Tibial artery (tissue), 4 donors: ENCODE measurements at regions not wholly inside any gene's neighbourhood (a gene's known extent, or its start where the extent isn't known, plus 50 kb on each side); places are given as distances from the start of the nearest gene placed in this dataset.

Experiments used
- DNase-seq, 2 donors: peaks; one replicate each; pipeline ENCODE4 v3.0.0-alpha.2; 2019
- H3K27ac ChIP-seq, 2 donors: fragments of 200-600 bp; sonication (generic) in 1 of 2; 1 replicate in 1 of 2; 2 replicates in 1 of 2; pipeline ENCODE4 v1.5.1; 2018 to 2019; ENCODE audit warnings: mild to moderate bottlenecking in 1 of 2
- H3K27me3 ChIP-seq, 2 donors: fragments of 200-600 bp; sonication (generic) in 1 of 2; one replicate each; pipeline versions ENCODE4 v1.5.1 to v1.6.0; 2016 to 2019
- H3K36me3 ChIP-seq, 3 donors: fragments of 200-600 bp; sonication (generic) in 2 of 3; one replicate each; pipeline ENCODE4 v1.5.1; 2016 to 2019; ENCODE audit warnings: mild to moderate bottlenecking in 2 of 3
- H3K4me1 ChIP-seq, 4 donors: fragments of 200-600 bp; sonication (generic) in 2 of 4; 1 replicate in 3 of 4; 2 replicates in 1 of 4; pipeline ENCODE4 v1.5.1; 2016 to 2019
- H3K4me3 ChIP-seq, 2 donors: fragments of 200-600 bp; sonication (generic) in 1 of 2; 1 replicate in 1 of 2; 2 replicates in 1 of 2; pipeline ENCODE4 v1.5.1; 2018 to 2019; ENCODE audit warnings: mild to moderate bottlenecking in 2 of 2
- H3K9me3 ChIP-seq, 3 donors: fragments of 200-600 bp; sonication (generic) in 1 of 3; one replicate each; pipeline ENCODE4 v1.5.1; 2016 to 2019
- CTCF ChIP-seq, 2 experiments: fragments of 200-600 bp in 1 of 2; fragments of 450-650 bp in 1 of 2; IDR thresholded peaks; one replicate each; pipeline ENCODE4 v1.5.1; 2017 to 2019; ENCODE audit warnings: antibody characterized with exemption in 2 of 2, mild to moderate bottlenecking in 1 of 2, moderate library complexity in 1 of 2
- intact Hi-C: fragments of 100-400 bp; cut with DNase I; formaldehyde crosslinking; loops from one replicate; pipeline ENCODE4 v1.15.0; 2023; ENCODE audit warnings: low total_unique reads

- no peak for DNase-seq
- Histone ChIP-seq H3K27ac (no peak overlapping the region), H3K9me3 (peaks cover 0 to 3% (median 0%) of the 10 kb centered on the region in 3 donors), H3K4me1 (no peaks in the 10 kb centered on the region), H3K36me3 (no peaks in the 10 kb centered on the region), H3K27me3 (no peaks in the 10 kb centered on the region), H3K4me3 (no peak overlapping the region)
- TF ChIP-seq CTCF (IDR thresholded peaks at IDR 0.05) = no peak
- intact Hi-C loops = no loop called here
These were observed 67.7 kb downstream of the AKR1B1 start for GRCh38 chr7:134391223-134391622.

- no peak overlapping the region for H3K4me3 ChIP-seq
- intact Hi-C loops = no loop called here
- no peaks in the 10 kb centered on the region for H3K27me3 ChIP-seq
- H3K4me1 ChIP-seq = no peaks in the 10 kb centered on the region
- H3K27ac ChIP-seq = no peak overlapping the region
- no peak for TF ChIP-seq CTCF (IDR thresholded peaks at IDR 0.05)
- no peak for DNase-seq
- no peaks in the 10 kb centered on the region for H3K36me3 ChIP-seq
- peaks cover 0 to 6% (median 0%) of the 10 kb centered on the region in 3 donors for H3K9me3 ChIP-seq
These were observed 70.4 kb downstream of the AKR1B1 start for GRCh38 chr7:134388336-134389019.

- Histone ChIP-seq H3K36me3 (no peaks in the 10 kb centered on the region), H3K9me3 (no peaks in the 10 kb centered on the region), H3K27me3 (no peaks in the 10 kb centered on the region), H3K4me3 (no peak overlapping the region), H3K27ac (no peak overlapping the region), H3K4me1 (no peaks in the 10 kb centered on the region)
- intact Hi-C loops = no loop called here
- DNase-seq = no peak
- no peak for TF ChIP-seq CTCF (IDR thresholded peaks at IDR 0.05)
These were observed 61.8 kb upstream of the SLC35B4 start for GRCh38 chr7:134378562-134378961.

- no peak overlapping the region for H3K4me3 ChIP-seq
- H3K9me3 ChIP-seq = no peaks in the 10 kb centered on the region
- no peak for DNase-seq
- TF ChIP-seq CTCF (IDR thresholded peaks at IDR 0.05) = no peak
- intact Hi-C loops = no loop called here
- H3K27ac ChIP-seq = no peak overlapping the region
- H3K4me1 ChIP-seq = no peaks in the 10 kb centered on the region
- H3K36me3 ChIP-seq = no peaks in the 10 kb centered on the region
- H3K27me3 ChIP-seq = no peaks in the 10 kb centered on the region
These were observed 60.0 kb upstream of the SLC35B4 start for GRCh38 chr7:134376693-134377092.

- H3K4me1 ChIP-seq = no peaks in the 10 kb centered on the region
- TF ChIP-seq CTCF (IDR thresholded peaks at IDR 0.05) = no peak
- no peak for DNase-seq
- H3K9me3 ChIP-seq = no peaks in the 10 kb centered on the region
- no peaks in the 10 kb centered on the region for H3K27me3 ChIP-seq
- intact Hi-C loops = no loop called here
- no peak overlapping the region for H3K4me3 ChIP-seq
- no peak overlapping the region for H3K27ac ChIP-seq
- H3K36me3 ChIP-seq = no peaks in the 10 kb centered on the region
These were observed 58.5 kb upstream of the SLC35B4 start for GRCh38 chr7:134375206-134375605.

- Histone ChIP-seq H3K36me3 (no peaks in the 10 kb centered on the region), H3K27ac (no peak overlapping the region), H3K4me1 (no peaks in the 10 kb centered on the region), H3K9me3 (no peaks in the 10 kb centered on the region), H3K27me3 (no peaks in the 10 kb centered on the region), H3K4me3 (no peak overlapping the region)
- intact Hi-C loops = no loop called here
- no peak for DNase-seq
- no peak for TF ChIP-seq CTCF (IDR thresholded peaks at IDR 0.05)
These were observed 58.1 kb upstream of the SLC35B4 start for GRCh38 chr7:134374791-134375190.
